ENCODE measurements at regions not wholly inside any gene's neighbourhood (a gene's known extent, or its start where the extent isn't known, plus 50 kb on each side); places are given as distances from the start of the nearest gene placed in this dataset.

- TF ChIP-seq EZH2 (IDR thresholded peaks at IDR 0.05; ENCODE audit: insufficient read depth, poor library complexity, severe bottlenecking) (no peak), EZH2phosphoT487 (IDR thresholded peaks at IDR 0.05; ENCODE audit: insufficient read depth, low read depth) (no peak)
Observed at GRCh38 chr7:42993038-42993437, 60.9 kb downstream of the MRPL32 start.

Data from GM23248 (cell line).